ENCODE measurements at regions not wholly inside any gene's neighbourhood (a gene's known extent, or its start where the extent isn't known, plus 50 kb on each side); places are given as distances from the start of the nearest gene placed in this dataset.

DNA sequence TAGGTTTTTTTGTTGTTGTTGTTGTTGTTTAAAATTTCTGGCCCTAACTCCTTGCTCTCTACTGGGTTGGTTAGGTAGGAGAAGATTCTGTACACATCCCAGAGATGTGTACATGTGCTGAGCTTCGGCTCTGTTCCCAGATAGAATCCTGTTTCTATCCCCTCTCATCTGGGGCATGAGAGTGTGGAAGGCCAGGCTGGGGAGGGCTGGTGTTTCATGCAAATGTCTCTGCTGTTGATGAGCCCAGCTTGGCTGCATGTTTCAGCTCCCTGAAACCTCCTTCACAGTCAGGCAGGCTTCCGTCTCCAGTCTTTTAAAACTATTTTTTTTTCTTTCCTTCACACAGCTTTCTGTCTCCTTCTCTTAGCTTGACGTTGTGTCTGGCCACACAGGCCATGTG lies 526.9 kb upstream of the KLF4 start:
- H3K27ac Mint-ChIP-seq (ENCODE audit: low read depth, unreplicated experiment) = no peak overlapping the region
- no peaks in the 10 kb centered on the region for H3K36me3 Mint-ChIP-seq (ENCODE audit: insufficient read depth, unreplicated experiment)
- H3K4me1 Mint-ChIP-seq (ENCODE audit: insufficient read depth, unreplicated experiment) = no peaks in the 10 kb centered on the region
- H3K4me3 Mint-ChIP-seq (ENCODE audit: unreplicated experiment) = no peak overlapping the region
- intact Hi-C loops (cut with micrococcal nuclease) = no loop called here
- BruUV-seq (replicated peaks) = no TSS peak
- POLR2A ChIA-PET = no interaction called here
- no peaks in the 10 kb centered on the region for H3K27me3 Mint-ChIP-seq (ENCODE audit: insufficient read depth, unreplicated experiment)
- CTCF ChIA-PET = no interaction called here
- no peaks in the 10 kb centered on the region for H3K9me3 Mint-ChIP-seq (ENCODE audit: unreplicated experiment)
- DNase-seq (ENCODE audit: unreplicated experiment) = no peak
- TF ChIP-seq CTCF (IDR thresholded peaks at IDR 0.05; ENCODE audit: unreplicated experiment) = no peak

- H3K36me3 Mint-ChIP-seq (ENCODE audit: insufficient read depth, unreplicated experiment) = no peaks in the 10 kb centered on the region
- intact Hi-C loops (cut with micrococcal nuclease) = no loop called here
- H3K9me3 Mint-ChIP-seq (ENCODE audit: unreplicated experiment) = no peaks in the 10 kb centered on the region
- no peak overlapping the region for H3K4me3 Mint-ChIP-seq (ENCODE audit: unreplicated experiment)
- DNase-seq (ENCODE audit: unreplicated experiment) = no peak
- H3K27me3 Mint-ChIP-seq (ENCODE audit: insufficient read depth, unreplicated experiment) = no peaks in the 10 kb centered on the region
- H3K4me1 Mint-ChIP-seq (ENCODE audit: insufficient read depth, unreplicated experiment) = no peaks in the 10 kb centered on the region
- CTCF ChIA-PET = no interaction called here
- POLR2A ChIA-PET = no interaction called here
- no peak overlapping the region for H3K27ac Mint-ChIP-seq (ENCODE audit: low read depth, unreplicated experiment)
- no peak for TF ChIP-seq CTCF (IDR thresholded peaks at IDR 0.05; ENCODE audit: unreplicated experiment)
- no TSS peak for BruUV-seq (replicated peaks)
These were observed 526.1 kb upstream of the KLF4 start for GRCh38 chr9:108015690-108016089.

- ChIA-PET POLR2A (no interaction called here), CTCF (interaction anchor here (0.6 to 0.9 kb wide), 2 partner anchors 38 to 286 kb away, joined by 3 read pairs; no protein-coding TSS in a partner anchor)
- Mint-ChIP-seq H3K27ac (ENCODE audit: low read depth, unreplicated experiment) (no peak overlapping the region), H3K9me3 (ENCODE audit: unreplicated experiment) (no peaks in the 10 kb centered on the region), H3K4me3 (ENCODE audit: unreplicated experiment) (no peak overlapping the region), H3K27me3 (ENCODE audit: insufficient read depth, unreplicated experiment) (no peaks in the 10 kb centered on the region), H3K36me3 (ENCODE audit: insufficient read depth, unreplicated experiment) (no peaks in the 10 kb centered on the region), H3K4me1 (ENCODE audit: insufficient read depth, unreplicated experiment) (no peaks in the 10 kb centered on the region)
- no peak for DNase-seq (ENCODE audit: unreplicated experiment)
- no TSS peak for BruUV-seq (replicated peaks)
- intact Hi-C loops (cut with micrococcal nuclease) = no loop called here
- TF ChIP-seq CTCF (IDR thresholded peaks at IDR 0.05; ENCODE audit: unreplicated experiment) = no peak
These were observed 524.8 kb upstream of the KLF4 start for GRCh38 chr9:108014353-108014752.

DNA sequence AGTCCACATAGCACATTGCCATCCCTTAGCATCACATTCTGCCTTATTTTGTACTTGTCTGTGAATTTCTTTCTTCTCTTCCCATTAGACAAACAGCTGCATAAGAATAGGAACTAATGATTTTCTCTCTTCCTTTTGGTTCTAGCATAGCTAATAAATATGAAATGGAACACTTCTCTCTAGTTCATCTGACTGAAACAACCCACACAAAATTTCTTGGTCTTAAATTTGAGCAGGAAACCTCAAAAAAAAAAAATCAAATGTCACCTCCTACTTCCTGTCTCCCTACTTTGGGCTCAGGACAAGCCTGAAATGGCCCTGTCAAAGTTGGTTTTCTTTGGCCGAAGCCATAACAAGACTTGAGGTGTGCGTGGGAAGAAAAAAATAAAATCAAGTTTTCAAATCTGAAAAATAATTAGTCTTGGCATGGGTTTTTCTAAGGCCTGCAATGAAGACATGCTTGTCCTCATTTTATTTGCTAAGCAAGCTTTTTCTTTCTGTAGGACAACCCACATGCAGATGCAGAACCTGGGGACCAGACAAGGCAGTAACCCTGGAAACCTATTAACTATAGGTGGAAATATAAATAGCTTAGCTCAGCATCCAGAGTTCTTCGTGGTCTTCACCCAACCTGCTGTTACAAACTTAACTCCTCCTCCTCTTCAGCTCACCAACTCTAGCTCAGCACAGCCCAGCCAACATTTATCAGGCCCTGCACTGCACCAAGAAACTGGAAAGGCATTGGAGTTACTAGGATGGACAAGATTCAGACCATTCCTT lies 523.5 kb upstream of the KLF4 start:
- BruUV-seq (replicated peaks) = no TSS peak
- no peaks in the 10 kb centered on the region for H3K4me1 Mint-ChIP-seq (ENCODE audit: insufficient read depth, unreplicated experiment)
- no peak overlapping the region for H3K27ac Mint-ChIP-seq (ENCODE audit: low read depth, unreplicated experiment)
- intact Hi-C loops (cut with micrococcal nuclease) = no loop called here
- no peaks in the 10 kb centered on the region for H3K36me3 Mint-ChIP-seq (ENCODE audit: insufficient read depth, unreplicated experiment)
- ChIA-PET CTCF (interaction anchor here (0.9 kb wide), 1 partner anchor 40 kb away, joined by 3 read pairs; no protein-coding TSS in a partner anchor), POLR2A (no interaction called here)
- DNase-seq (ENCODE audit: unreplicated experiment) = no peak
- no peak overlapping the region for H3K4me3 Mint-ChIP-seq (ENCODE audit: unreplicated experiment)
- no peaks in the 10 kb centered on the region for H3K9me3 Mint-ChIP-seq (ENCODE audit: unreplicated experiment)
- H3K27me3 Mint-ChIP-seq (ENCODE audit: insufficient read depth, unreplicated experiment) = no peaks in the 10 kb centered on the region
- TF ChIP-seq CTCF (IDR thresholded peaks at IDR 0.05; ENCODE audit: unreplicated experiment) = no peak
